Astrocyte of the cerebellum (primary cell): ENCODE measurements at regions not wholly inside any gene's neighbourhood (a gene's known extent, or its start where the extent isn't known, plus 50 kb on each side); places are given as distances from the start of the nearest gene placed in this dataset.
A peak's percentile ranks its signal among the peaks of the same experiment; 100 is the strongest.

Experiments
- DNase-seq: peaks from one replicate; pipeline ENCODE4 v3.0.0-alpha.2; 2011; ENCODE audit warnings: low read depth
- H3K4me3 ChIP-seq: 2 replicates; pipeline ENCODE4 v1.5.1; 2011; ENCODE audit warnings: mild to moderate bottlenecking, low read depth, low read length, moderate library complexity
- CTCF ChIP-seq: IDR thresholded peaks from 2 replicates; pipeline ENCODE4 v1.5.1; 2012; ENCODE audit warnings: low read length, low read depth, moderate library complexity, mild to moderate bottlenecking; ENCODE audit errors: missing control alignments
- in situ Hi-C: cut with HindIII; loops from 2 replicates; pipeline ENCODE4 v1.10.0; 2017; ENCODE audit warnings: low sequenced_read_pairs

- in situ Hi-C loops, result no loop called here
- H3K4me3 ChIP-seq, result no peak overlapping the region
- no peak for DNase-seq
- no peak for TF ChIP-seq CTCF
These were observed 156.7 kb upstream of the DIO3 start for GRCh38 chr14:101404426-101405170.

- no peak for TF ChIP-seq CTCF
- in situ Hi-C loops, result no loop called here
- H3K4me3 ChIP-seq, result no peak overlapping the region
- DNase-seq, result no peak
These were observed 156.0 kb upstream of the DIO3 start for GRCh38 chr14:101405171-101405883.

GRCh38 chr14:101406921-101407320, 154.4 kb upstream of the DIO3 start:
- DNase-seq, result no peak
- in situ Hi-C loops, result no loop called here
- TF ChIP-seq CTCF, result no peak
- no peak overlapping the region for H3K4me3 ChIP-seq

DNA sequence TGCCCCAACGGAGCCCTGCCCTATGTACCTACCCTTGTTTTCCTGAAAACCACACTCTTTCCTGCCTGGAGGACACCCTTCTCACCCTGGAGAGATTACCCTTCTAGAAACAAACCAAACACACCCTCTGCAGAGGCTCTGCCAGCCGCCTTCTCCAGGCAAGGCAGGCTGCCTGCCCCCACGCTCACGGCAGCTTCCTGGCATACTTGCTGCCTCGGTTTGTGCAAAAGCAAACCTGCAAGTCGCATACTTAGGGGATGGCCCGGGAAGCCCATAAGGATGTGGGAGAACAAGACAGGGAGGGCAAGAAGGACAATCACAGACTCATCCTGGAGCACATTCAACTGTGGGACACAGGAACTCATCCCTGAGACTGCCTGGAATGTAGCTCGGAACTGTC, 154.0 kb upstream of the DIO3 start:
- H3K4me3 ChIP-seq, result no peak overlapping the region
- no peak for TF ChIP-seq CTCF
- in situ Hi-C loops, result no loop called here
- DNase-seq, result no peak

DNA sequence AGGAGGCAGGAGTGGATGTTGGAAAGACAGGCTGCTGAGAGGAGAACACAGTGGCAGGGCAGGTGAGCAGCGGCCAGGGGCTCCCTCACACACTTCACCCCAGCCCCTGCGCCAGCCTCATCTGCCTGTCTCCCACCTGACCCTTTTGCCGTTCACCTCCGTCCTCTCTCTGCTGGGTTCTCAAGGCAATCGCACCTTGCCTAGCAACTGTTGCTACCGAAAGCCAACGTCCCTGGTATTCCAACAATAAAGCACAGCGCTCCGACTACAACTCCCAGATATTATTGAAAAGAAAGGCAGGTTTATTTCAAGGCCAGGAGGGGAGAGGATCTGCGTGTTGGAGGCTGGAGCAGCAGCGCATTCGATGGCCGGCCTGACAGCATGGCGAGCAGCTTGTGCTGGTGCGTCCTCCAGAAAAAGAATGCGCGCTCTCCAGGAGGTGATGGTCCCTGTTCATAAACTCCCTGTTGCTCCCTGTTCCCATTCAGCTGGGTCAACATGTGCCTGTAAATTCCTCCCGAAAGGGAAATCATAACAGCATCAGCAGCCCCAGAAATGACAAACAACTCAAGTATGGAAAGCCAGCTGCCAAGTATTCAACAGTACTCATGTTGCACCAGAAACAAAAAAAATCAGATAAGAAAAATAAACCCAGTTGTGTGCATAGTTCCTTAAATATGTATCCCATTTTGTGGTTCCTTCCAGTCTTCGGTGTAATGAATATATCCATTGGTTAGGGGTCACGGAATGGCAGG, 153.0 kb upstream of the DIO3 start:
- DNase-seq, result peak; percentile 40
- no peak for TF ChIP-seq CTCF

GRCh38 chr14:101409006-101409543, 152.2 kb upstream of the DIO3 start:
- in situ Hi-C loops, result no loop called here
- no peak for DNase-seq
- no peak for TF ChIP-seq CTCF
- H3K4me3 ChIP-seq, result no peak overlapping the region

More for the DNA sequence above, 153.0 kb upstream of the DIO3 start:
- in situ Hi-C loops, result no loop called here
- no peak overlapping the region for H3K4me3 ChIP-seq
